Neural progenitor cell (in vitro differentiated cells): ENCODE measurements at regions not wholly inside any gene's neighbourhood (a gene's known extent, or its start where the extent isn't known, plus 50 kb on each side); places are given as distances from the start of the nearest gene placed in this dataset.

ENCODE experiments used
- DNase-seq: peaks from one replicate; pipeline ENCODE4 v3.0.0-alpha.2; 2016; ENCODE audit warnings: low spot score
- H2AFZ ChIP-seq: fragments of 200-600 bp; sonication (generic); replicated peaks from 2 replicates; pipeline ENCODE4 v1.6.1; 2016; ENCODE audit warnings: antibody characterized with exemption
- H3F3A ChIP-seq: fragments of 200-600 bp; sonication (generic); 2 replicates; pipeline ENCODE4 v1.6.1; 2016; ENCODE audit warnings: antibody characterized with exemption, low read depth
- H3K27ac ChIP-seq: fragments of 200-600 bp; sonication (generic); 2 replicates; pipeline ENCODE4 v1.5.1; 2016; ENCODE audit warnings: mild to moderate bottlenecking
- H3K27me3 ChIP-seq: fragments of 200-600 bp; sonication (generic); 2 replicates; pipeline ENCODE4 v1.6.1; 2016; ENCODE audit warnings: mild to moderate bottlenecking, moderate library complexity
- H3K36me3 ChIP-seq: fragments of 200-600 bp; sonication (generic); 2 replicates; pipeline ENCODE4 v1.5.1; 2016
- H3K4me1 ChIP-seq: fragments of 200-600 bp; sonication (generic); 2 replicates; pipeline ENCODE4 v1.6.1; 2016; ENCODE audit warnings: mixed run types
- H3K4me2 ChIP-seq: fragments of 200-600 bp; sonication (generic); 2 replicates; pipeline ENCODE4 v1.6.1; 2016
- H3K4me3 ChIP-seq: fragments of 200-600 bp; sonication (generic); 2 replicates; pipeline ENCODE4 v1.5.1; 2016
- H3K79me2 ChIP-seq: fragments of 200-600 bp; sonication (generic); 2 replicates; pipeline ENCODE4 v1.6.1; 2016; ENCODE audit warnings: low read depth
- H3K9ac ChIP-seq: fragments of 200-600 bp; sonication (generic); 2 replicates; pipeline ENCODE4 v1.6.1; 2016
- H3K9me3 ChIP-seq: fragments of 200-600 bp; sonication (generic); 2 replicates; pipeline ENCODE4 v1.5.1; 2016; ENCODE audit warnings: low read depth
- H4K20me1 ChIP-seq: fragments of 200-600 bp; sonication (generic); 2 replicates; pipeline ENCODE4 v1.6.1; 2016; ENCODE audit warnings: low read depth
- H3K27ac Mint-ChIP-seq: 3 replicates; pipeline ENCODE4 v1.8.0; 2021; ENCODE audit warnings: mixed read lengths
- H3K27me3 Mint-ChIP-seq: 2 replicates; pipeline ENCODE4 v1.8.0; 2022; ENCODE audit warnings: low read depth, mild to moderate bottlenecking, inconsistent platforms, moderate library complexity, mixed read lengths; ENCODE audit not compliant: insufficient read depth
- H3K36me3 Mint-ChIP-seq: 3 replicates; pipeline ENCODE4 v1.8.0; 2021; ENCODE audit warnings: mixed read lengths
- H3K4me1 Mint-ChIP-seq: 3 replicates; pipeline ENCODE4 v1.8.0; 2021; ENCODE audit warnings: mixed read lengths
- H3K4me3 Mint-ChIP-seq: 3 replicates; pipeline ENCODE4 v1.8.0; 2021; ENCODE audit warnings: mild to moderate bottlenecking, moderate library complexity, mixed read lengths
- H3K9me3 Mint-ChIP-seq: 3 replicates; pipeline ENCODE4 v1.8.0; 2020; ENCODE audit warnings: mixed read lengths
- CTCF ChIP-seq: fragments of 200-600 bp; sonication (generic); IDR thresholded peaks from 2 replicates; pipeline ENCODE4 v1.5.1; 2017; ENCODE audit warnings: antibody characterized with exemption, mild to moderate bottlenecking
- EZH2 ChIP-seq: fragments of 200-600 bp; sonication (generic); IDR thresholded peaks from 2 replicates; pipeline ENCODE4 v1.6.1; 2017; ENCODE audit warnings: antibody characterized with exemption, mild to moderate bottlenecking, moderate library complexity
- EZH2phosphoT487 ChIP-seq: fragments of 200-600 bp; sonication (generic); IDR thresholded peaks from 2 replicates; pipeline ENCODE4 v1.6.1; 2017; ENCODE audit warnings: antibody characterized with exemption

- Mint-ChIP-seq H3K9me3 (peaks cover 15% of the 10 kb centered on the region), H3K27ac (no peak overlapping the region), H3K27me3 (peaks cover 6% of the 10 kb centered on the region), H3K36me3 (no peaks in the 10 kb centered on the region), H3K4me3 (no peak overlapping the region), H3K4me1 (peaks cover 6% of the 10 kb centered on the region)
- Histone ChIP-seq H2AFZ (no peak overlapping the region), H3K9ac (no peak overlapping the region), H3K9me3 (no peaks in the 10 kb centered on the region), H3K4me3 (no peak overlapping the region), H4K20me1 (no peaks in the 10 kb centered on the region), H3K79me2 (no peaks in the 10 kb centered on the region), H3K27ac (no peak overlapping the region), H3K4me1 (no peaks in the 10 kb centered on the region), H3K4me2 (no peak overlapping the region), H3K27me3 (no peaks in the 10 kb centered on the region), H3F3A (no peaks in the 10 kb centered on the region), H3K36me3 (no peaks in the 10 kb centered on the region)
- no peak for TF ChIP-seq EZH2phosphoT487
- no peak for TF ChIP-seq EZH2
- no peak for TF ChIP-seq CTCF
- DNase-seq: no peak
Measured at GRCh38 chr10:85508159-85508558, 858.4 kb downstream of the GRID1 start.

- Histone ChIP-seq H3F3A (no peaks in the 10 kb centered on the region), H3K4me3 (no peak overlapping the region), H3K79me2 (no peaks in the 10 kb centered on the region), H4K20me1 (no peaks in the 10 kb centered on the region), H3K4me1 (peaks cover 9% of the 10 kb centered on the region), H2AFZ (no peak overlapping the region), H3K27me3 (no peaks in the 10 kb centered on the region), H3K27ac (no peak overlapping the region), H3K9ac (no peak overlapping the region), H3K36me3 (no peaks in the 10 kb centered on the region), H3K9me3 (no peaks in the 10 kb centered on the region), H3K4me2 (no peak overlapping the region)
- Mint-ChIP-seq H3K27ac (no peak overlapping the region), H3K27me3 (peaks cover 5% of the 10 kb centered on the region), H3K4me3 (no peak overlapping the region), H3K4me1 (peaks cover 13% of the 10 kb centered on the region), H3K9me3 (no peaks in the 10 kb centered on the region), H3K36me3 (no peaks in the 10 kb centered on the region)
- TF ChIP-seq CTCF (peak; percentile 47), EZH2phosphoT487 (no peak)
- DNase-seq: peak; percentile 24
Measured at GRCh38 chr10:85510682-85511081, 855.9 kb downstream of the GRID1 start.

- Mint-ChIP-seq H3K4me1 (peaks cover 13% of the 10 kb centered on the region), H3K4me3 (no peak overlapping the region), H3K9me3 (no peaks in the 10 kb centered on the region), H3K27me3 (peaks cover 5% of the 10 kb centered on the region), H3K36me3 (no peaks in the 10 kb centered on the region), H3K27ac (peak overlapping the region; percentile 39)
- no peaks in the 10 kb centered on the region for H3K9me3 ChIP-seq
- no peaks in the 10 kb centered on the region for H3F3A ChIP-seq
- peak overlapping the region; percentile 70 for H2AFZ ChIP-seq
- H3K36me3 ChIP-seq: no peaks in the 10 kb centered on the region
- H3K4me3 ChIP-seq: no peak overlapping the region
- peaks cover 9% of the 10 kb centered on the region for H3K4me1 ChIP-seq
- no peaks in the 10 kb centered on the region for H4K20me1 ChIP-seq
- no peaks in the 10 kb centered on the region for H3K79me2 ChIP-seq
- H3K27me3 ChIP-seq: no peaks in the 10 kb centered on the region
- TF ChIP-seq EZH2phosphoT487: no peak
- no peak for TF ChIP-seq EZH2
- TF ChIP-seq CTCF: no peak
- H3K27ac ChIP-seq: no peak overlapping the region
- no peak overlapping the region for H3K9ac ChIP-seq
- peak overlapping the region; percentile 5 for H3K4me2 ChIP-seq
- no peak for DNase-seq
Measured at GRCh38 chr10:85513436-85513835, 853.2 kb downstream of the GRID1 start.

- H3K9me3 Mint-ChIP-seq: no peaks in the 10 kb centered on the region
- Histone ChIP-seq H3K36me3 (no peaks in the 10 kb centered on the region), H3K4me3 (no peak overlapping the region), H3K4me1 (peaks cover 9% of the 10 kb centered on the region), H3F3A (no peaks in the 10 kb centered on the region), H2AFZ (peak overlapping the region; percentile 24), H3K79me2 (no peaks in the 10 kb centered on the region), H3K4me2 (no peak overlapping the region), H3K9me3 (no peaks in the 10 kb centered on the region), H4K20me1 (no peaks in the 10 kb centered on the region), H3K9ac (no peak overlapping the region), H3K27me3 (no peaks in the 10 kb centered on the region), H3K27ac (no peak overlapping the region)
- H3K27me3 Mint-ChIP-seq: peaks cover 5% of the 10 kb centered on the region
- no peak overlapping the region for H3K4me3 Mint-ChIP-seq
- H3K36me3 Mint-ChIP-seq: no peaks in the 10 kb centered on the region
- no peak overlapping the region for H3K27ac Mint-ChIP-seq
- H3K4me1 Mint-ChIP-seq: peaks cover 13% of the 10 kb centered on the region
- TF ChIP-seq EZH2 (no peak), EZH2phosphoT487 (no peak), CTCF (no peak)
- no peak for DNase-seq
Measured at GRCh38 chr10:85515316-85515715, 851.3 kb downstream of the GRID1 start.
